ENCODE measurements at regions not wholly inside any gene's neighbourhood (a gene's known extent, or its start where the extent isn't known, plus 50 kb on each side); places are given as distances from the start of the nearest gene placed in this dataset.

GRCh38 chr3:20787005-20787404 lies 601.0 kb upstream of the SGO1 start:
- H3K36me3 ChIP-seq, result no peaks in the 10 kb centered on the region
- no peaks in the 10 kb centered on the region for H3K27me3 ChIP-seq (replicated peaks in 1 of 7)
- H3K27ac ChIP-seq, result no peak overlapping the region
- no peaks in the 10 kb centered on the region for H3K4me1 ChIP-seq
- H3K4me3 ChIP-seq, result no peak overlapping the region
- TF ChIP-seq POLR2A (IDR thresholded peaks at IDR 0.05), result no peak
- TF ChIP-seq, protein P1, sequence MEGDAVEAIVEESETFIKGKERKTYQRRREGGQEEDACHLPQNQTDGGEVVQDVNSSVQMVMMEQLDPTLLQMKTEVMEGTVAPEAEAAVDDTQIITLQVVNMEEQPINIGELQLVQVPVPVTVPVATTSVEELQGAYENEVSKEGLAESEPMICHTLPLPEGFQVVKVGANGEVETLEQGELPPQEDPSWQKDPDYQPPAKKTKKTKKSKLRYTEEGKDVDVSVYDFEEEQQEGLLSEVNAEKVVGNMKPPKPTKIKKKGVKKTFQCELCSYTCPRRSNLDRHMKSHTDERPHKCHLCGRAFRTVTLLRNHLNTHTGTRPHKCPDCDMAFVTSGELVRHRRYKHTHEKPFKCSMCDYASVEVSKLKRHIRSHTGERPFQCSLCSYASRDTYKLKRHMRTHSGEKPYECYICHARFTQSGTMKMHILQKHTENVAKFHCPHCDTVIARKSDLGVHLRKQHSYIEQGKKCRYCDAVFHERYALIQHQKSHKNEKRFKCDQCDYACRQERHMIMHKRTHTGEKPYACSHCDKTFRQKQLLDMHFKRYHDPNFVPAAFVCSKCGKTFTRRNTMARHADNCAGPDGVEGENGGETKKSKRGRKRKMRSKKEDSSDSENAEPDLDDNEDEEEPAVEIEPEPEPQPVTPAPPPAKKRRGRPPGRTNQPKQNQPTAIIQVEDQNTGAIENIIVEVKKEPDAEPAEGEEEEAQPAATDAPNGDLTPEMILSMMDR (IDR thresholded peaks at IDR 0.05 in 8 of 11, conservative IDR thresholded peaks at IDR 0.05 in 3 of 11), result no peak
- TF ChIP-seq POLR2AphosphoS5 (IDR thresholded peaks at IDR 0.05), result no peak
- WGBS, 5 donors, result 81 to 94% (median 87%) methylated on average over 4 of the region's 4 CpGs
- peaks cover 0 to 69% (median 31%) of the 10 kb centered on the region in 8 donors for H3K9me3 ChIP-seq
- intact Hi-C loops (cut with DNase I; ENCODE audit: low total_unique reads), result no loop called here
- DNase-seq, result no peak

- TF ChIP-seq, protein P1 (IDR thresholded peaks at IDR 0.05 in 8 of 11, conservative IDR thresholded peaks at IDR 0.05 in 3 of 11), result no peak
- TF ChIP-seq POLR2A (IDR thresholded peaks at IDR 0.05) (no peak), POLR2AphosphoS5 (IDR thresholded peaks at IDR 0.05) (no peak)
- Histone ChIP-seq H3K27ac (no peak overlapping the region), H3K4me3 (no peak overlapping the region), H3K4me1 (no peaks in the 10 kb centered on the region), H3K27me3 (replicated peaks in 1 of 7) (no peaks in the 10 kb centered on the region), H3K9me3 (peaks cover 0 to 29% (median 11%) of the 10 kb centered on the region in 8 donors), H3K36me3 (no peaks in the 10 kb centered on the region)
- intact Hi-C loops (cut with DNase I; ENCODE audit: low total_unique reads), result no loop called here
- 56 to 71% (median 67%) methylated on average over 1 of the region's 1 CpG for WGBS, 5 donors
- DNase-seq, result no peak
Observed at GRCh38 chr3:20776692-20777091, 590.7 kb upstream of the SGO1 start.

GRCh38 chr3:20776286-20776685 lies 590.3 kb upstream of the SGO1 start:
- H3K4me1 ChIP-seq, result no peaks in the 10 kb centered on the region
- H3K36me3 ChIP-seq, result no peaks in the 10 kb centered on the region
- peaks cover 0 to 29% (median 10%) of the 10 kb centered on the region in 8 donors for H3K9me3 ChIP-seq
- intact Hi-C loops (cut with DNase I; ENCODE audit: low total_unique reads), result no loop called here
- no peak for DNase-seq
- WGBS, 5 donors, result 0 to 48% (median 0%) methylated on average over 1 of the region's 1 CpG
- no peak for TF ChIP-seq POLR2A (IDR thresholded peaks at IDR 0.05)
- no peak overlapping the region for H3K4me3 ChIP-seq
- no peak overlapping the region for H3K27ac ChIP-seq
- no peaks in the 10 kb centered on the region for H3K27me3 ChIP-seq (replicated peaks in 1 of 7)

GRCh38 chr3:20773320-20773984 lies 587.4 kb upstream of the SGO1 start:
- no peaks in the 10 kb centered on the region for H3K36me3 ChIP-seq
- 88 to 95% (median 94%) methylated on average over 5 of the region's 5 CpGs for WGBS, 5 donors

More at GRCh38 chr3:20773320-20773984, 587.4 kb upstream of the SGO1 start:
- TF ChIP-seq POLR2A (IDR thresholded peaks at IDR 0.05) (no peak), POLR2AphosphoS5 (IDR thresholded peaks at IDR 0.05) (no peak)
- TF ChIP-seq, protein P1 (IDR thresholded peaks at IDR 0.05 in 8 of 11, conservative IDR thresholded peaks at IDR 0.05 in 3 of 11), result no peak
- Histone ChIP-seq H3K4me3 (no peak overlapping the region), H3K27ac (no peak overlapping the region), H3K27me3 (replicated peaks in 1 of 7) (no peaks in the 10 kb centered on the region), H3K4me1 (no peaks in the 10 kb centered on the region), H3K9me3 (peaks cover 0 to 16% (median 5%) of the 10 kb centered on the region in 8 donors)
- intact Hi-C loops (cut with DNase I; ENCODE audit: low total_unique reads), result no loop called here
- no peak for DNase-seq

Measured in spleen (tissue), 11 donors.